Pancreas (tissue), 10 donors: ENCODE measurements at regions not wholly inside any gene's neighbourhood (a gene's known extent, or its start where the extent isn't known, plus 50 kb on each side); places are given as distances from the start of the nearest gene placed in this dataset.

Source experiments
- ATAC-seq, 4 donors: fragments of 200-7000 bp; cut with Tn5 transposase; one replicate each; pipeline versions ENCODE4 v1.8.0 to v1.9.1; 2020; ENCODE audit warnings: mild to moderate bottlenecking in 4 of 4, moderate library complexity in 4 of 4
- DNase-seq, 6 donors: peaks; one replicate each; pipeline ENCODE4 v3.0.0-alpha.2; 2020
- FAIRE-seq: peaks from 2 replicates; lab custom pipeline; 2012; peaks lifted over from hg19 to GRCh38; lab: Jason Lieb, UNC
- H3K27ac ChIP-seq, 4 donors: fragments of 200-600 bp; sonication (generic); 1 replicate in 3 of 4; 2 replicates in 1 of 4; pipeline versions ENCODE4 v1.5.0 to v1.8.0; 2020
- H3K27me3 ChIP-seq, 4 donors: fragments of 200-600 bp; one replicate each; pipeline ENCODE4 v1.8.0; 2021
- H3K36me3 ChIP-seq, 3 donors: fragments of 200-600 bp; sonication (generic) in 1 of 3; one replicate each; pipeline versions ENCODE4 v1.5.0 to v1.8.0; 2020 to 2021
- H3K4me1 ChIP-seq, 3 donors: fragments of 200-600 bp; one replicate each; pipeline ENCODE4 v1.8.0; 2021
- H3K4me3 ChIP-seq, 4 donors: fragments of 200-600 bp; sonication (generic) in 2 of 4; one replicate each; pipeline versions ENCODE4 v1.5.0 to v1.8.0; 2020 to 2021
- H3K9me3 ChIP-seq, 4 donors: fragments of 200-600 bp; one replicate each; pipeline ENCODE4 v1.8.0; 2021
- WGBS, 2 donors: extraction: QIAGEN DNeasy Blood & Tissue Kit; methylation state at CpG; one replicate each; pipeline ENCODE4 v1.1.7; 2013; 5-methylcytosine and 5-hydroxymethylcytosine counted together
- intact Hi-C, 3 donors: fragments of 100-400 bp; cut with DNase I; formaldehyde crosslinking; loops; one replicate each; pipeline versions ENCODE4 v1.11.1 to v1.14.2; 2022
- TF ChIP-seq, protein P1 (sequence below), 4 donors: fragments of 200-600 bp; sonication (generic) in 3 of 4; IDR thresholded peaks; one replicate each; pipeline versions ENCODE4 v1.5.0 to v1.8.0; 2021; ENCODE audit warnings: antibody characterized with exemption in 4 of 4
- donor health status: healthy with polysubstance abuse.
- donor health status: DM: no; HTN: no; CAD: no; lungs with moderate emphysema.
- donor health status: DM: no; HTN: no; CAD: no.
- donor health status: control.
- donor health status: control.
- donor health status: Bipolar disorder and iron deficiency.
- donor health status: DM: yes; HTN: yes; CAD: no.
- donor health status: DM: no; HTN: no; CAD: no.
- donor health status: DM: no; HTN: no; CAD: no.
- donor health status: DM: yes; HTN: yes; CAD: no.

DNA sequence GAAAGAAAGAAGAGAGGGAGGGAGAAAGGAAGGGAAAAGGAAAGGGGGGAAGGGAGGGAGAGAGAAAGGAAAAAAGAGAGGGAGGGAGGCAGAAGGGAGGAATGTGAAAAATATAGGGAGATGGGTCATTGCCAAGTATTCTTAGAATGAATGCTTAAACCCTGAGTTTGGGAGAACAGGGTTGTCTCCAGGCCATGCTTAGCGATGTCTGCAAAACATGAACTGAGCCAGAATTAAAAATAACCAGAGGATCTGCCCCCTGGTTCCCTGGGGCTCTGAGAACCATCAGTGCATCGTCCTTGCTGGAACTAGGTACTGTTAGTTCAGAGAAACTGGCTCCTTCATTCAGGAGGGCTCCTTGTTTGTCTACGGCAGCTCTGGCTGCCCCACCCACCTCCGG, 170.4 kb downstream of the IRX5 start:
- DNase-seq: no peak
- no peak for ATAC-seq
- no peak for FAIRE-seq
- Histone ChIP-seq H3K4me1 (no peaks in the 10 kb centered on the region), H3K27me3 (no peaks in the 10 kb centered on the region), H3K36me3 (no peaks in the 10 kb centered on the region), H3K9me3 (no peaks in the 10 kb centered on the region), H3K27ac (no peak overlapping the region), H3K4me3 (no peak overlapping the region)
- intact Hi-C loops: no loop called here
- TF ChIP-seq, protein P1, sequence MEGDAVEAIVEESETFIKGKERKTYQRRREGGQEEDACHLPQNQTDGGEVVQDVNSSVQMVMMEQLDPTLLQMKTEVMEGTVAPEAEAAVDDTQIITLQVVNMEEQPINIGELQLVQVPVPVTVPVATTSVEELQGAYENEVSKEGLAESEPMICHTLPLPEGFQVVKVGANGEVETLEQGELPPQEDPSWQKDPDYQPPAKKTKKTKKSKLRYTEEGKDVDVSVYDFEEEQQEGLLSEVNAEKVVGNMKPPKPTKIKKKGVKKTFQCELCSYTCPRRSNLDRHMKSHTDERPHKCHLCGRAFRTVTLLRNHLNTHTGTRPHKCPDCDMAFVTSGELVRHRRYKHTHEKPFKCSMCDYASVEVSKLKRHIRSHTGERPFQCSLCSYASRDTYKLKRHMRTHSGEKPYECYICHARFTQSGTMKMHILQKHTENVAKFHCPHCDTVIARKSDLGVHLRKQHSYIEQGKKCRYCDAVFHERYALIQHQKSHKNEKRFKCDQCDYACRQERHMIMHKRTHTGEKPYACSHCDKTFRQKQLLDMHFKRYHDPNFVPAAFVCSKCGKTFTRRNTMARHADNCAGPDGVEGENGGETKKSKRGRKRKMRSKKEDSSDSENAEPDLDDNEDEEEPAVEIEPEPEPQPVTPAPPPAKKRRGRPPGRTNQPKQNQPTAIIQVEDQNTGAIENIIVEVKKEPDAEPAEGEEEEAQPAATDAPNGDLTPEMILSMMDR (IDR thresholded peaks at IDR 0.05): no peak
- WGBS, 2 donors: 52 to 61% methylated on average over 4 of the region's 4 CpGs

DNA sequence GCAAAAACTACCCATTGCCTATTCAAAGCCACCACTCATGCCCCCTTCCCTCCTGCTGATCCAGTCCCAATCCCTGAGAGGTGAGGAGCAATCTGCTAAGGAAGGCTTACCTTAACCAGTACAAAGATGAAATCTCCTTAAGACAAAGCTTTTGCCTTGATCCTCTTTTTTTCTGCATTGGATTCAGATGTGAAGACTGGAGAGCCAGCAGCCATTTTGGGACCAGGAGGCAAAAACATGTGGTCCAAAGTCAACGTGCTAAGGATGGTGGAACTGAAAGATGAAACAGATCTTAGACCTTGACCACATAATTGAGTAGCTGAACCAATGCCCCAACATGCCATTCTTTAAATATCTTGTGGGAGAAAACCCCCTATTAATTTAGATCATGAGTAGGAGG, 171.4 kb downstream of the IRX5 start:
- Histone ChIP-seq H3K27ac (no peak overlapping the region), H3K27me3 (no peaks in the 10 kb centered on the region), H3K36me3 (no peaks in the 10 kb centered on the region), H3K4me3 (no peak overlapping the region), H3K4me1 (no peaks in the 10 kb centered on the region), H3K9me3 (no peaks in the 10 kb centered on the region)
- WGBS, 2 donors: 56 to 67% methylated on average over 1 of the region's 1 CpG
- FAIRE-seq (no peak), ATAC-seq (no peak), DNase-seq (no peak)
- intact Hi-C loops: no loop called here
- TF ChIP-seq, protein P1 (IDR thresholded peaks at IDR 0.05): no peak

DNA sequence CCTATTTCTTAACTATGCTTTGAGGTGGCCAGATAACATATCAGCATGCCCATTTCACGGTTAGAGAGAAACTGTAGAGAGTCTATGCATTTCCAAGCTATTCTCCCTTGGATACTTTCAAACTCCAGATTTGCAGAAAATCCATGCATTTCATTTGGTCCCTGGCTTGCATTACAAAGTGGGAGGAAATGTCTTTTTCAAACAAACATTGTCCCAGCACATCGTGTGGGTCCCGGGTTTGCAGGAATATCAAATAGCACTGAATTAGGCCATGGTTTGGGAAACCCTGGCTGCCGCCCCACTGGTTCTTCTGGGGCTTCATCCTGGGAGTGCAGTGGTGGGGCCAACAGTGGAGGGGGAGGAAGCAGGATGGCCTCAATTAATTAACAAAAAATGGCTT, 171.9 kb downstream of the IRX5 start:
- Histone ChIP-seq H3K27ac (no peak overlapping the region), H3K4me3 (no peak overlapping the region), H3K9me3 (no peaks in the 10 kb centered on the region), H3K4me1 (no peaks in the 10 kb centered on the region), H3K27me3 (no peaks in the 10 kb centered on the region), H3K36me3 (no peaks in the 10 kb centered on the region)
- TF ChIP-seq, protein P1 (IDR thresholded peaks at IDR 0.05): no peak
- ATAC-seq: no peak
- WGBS, 2 donors: 44 to 53% methylated on average over 4 of the region's 4 CpGs
- no peak for FAIRE-seq
- no peak for DNase-seq
- intact Hi-C loops: no loop called here

DNA sequence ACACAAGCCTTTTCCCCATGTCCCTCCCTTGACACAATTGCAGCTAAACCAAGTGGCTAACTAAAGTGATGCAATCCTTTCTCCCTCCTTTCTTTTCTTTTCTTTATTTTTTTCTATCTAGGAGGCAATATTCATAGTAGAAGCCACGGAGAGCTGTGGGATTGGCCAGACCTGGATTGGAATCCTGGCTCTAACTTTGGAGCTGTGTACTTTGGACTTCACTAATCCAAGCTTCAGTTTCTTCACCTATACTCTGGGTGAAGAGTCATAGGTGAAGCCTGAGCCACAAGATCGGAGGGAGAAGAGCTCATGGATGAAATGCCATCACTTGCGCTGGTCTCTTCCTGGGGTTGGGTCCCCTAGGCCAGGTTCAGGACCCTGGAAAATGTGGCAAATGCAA, 177.2 kb downstream of the IRX5 start:
- ATAC-seq (no peak), DNase-seq (no peak), FAIRE-seq (no peak)
- H3K27me3 ChIP-seq: no peaks in the 10 kb centered on the region
- TF ChIP-seq, protein P1 (IDR thresholded peaks at IDR 0.05): no peak
- no peak overlapping the region for H3K27ac ChIP-seq
- intact Hi-C loops: no loop called here
- no peaks in the 10 kb centered on the region for H3K36me3 ChIP-seq
- no peaks in the 10 kb centered on the region for H3K9me3 ChIP-seq
- WGBS, 2 donors: 61 to 64% methylated on average over 3 of the region's 3 CpGs
- no peaks in the 10 kb centered on the region for H3K4me1 ChIP-seq
- H3K4me3 ChIP-seq: no peak overlapping the region

DNA sequence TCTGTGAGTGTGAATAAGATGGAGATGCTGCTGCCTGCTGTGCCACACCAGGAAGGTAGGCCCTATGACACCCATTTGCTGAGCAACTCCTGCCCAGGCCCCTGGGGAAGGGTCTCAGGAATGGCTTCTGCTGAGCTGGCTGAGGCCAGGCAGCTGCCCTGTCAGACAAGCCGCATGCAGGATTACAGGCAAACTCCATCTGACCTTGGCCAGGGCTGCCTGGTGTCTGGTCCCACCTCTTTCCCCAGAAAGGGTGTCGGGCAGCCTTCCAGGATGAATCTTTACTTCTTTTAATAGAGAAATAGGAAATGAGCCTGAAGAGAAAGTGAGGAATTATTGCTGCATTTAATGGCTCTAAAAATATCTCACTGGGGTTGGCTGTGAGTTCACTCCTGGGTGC, 182.5 kb downstream of the IRX5 start:
- H3K4me3 ChIP-seq: no peak overlapping the region
- FAIRE-seq (no peak), ATAC-seq (no peak), DNase-seq (no peak)
- no peaks in the 10 kb centered on the region for H3K4me1 ChIP-seq
- no peak overlapping the region for H3K27ac ChIP-seq
- 61 to 66% methylated on average over 2 of the region's 2 CpGs for WGBS, 2 donors
- no peaks in the 10 kb centered on the region for H3K27me3 ChIP-seq
- H3K9me3 ChIP-seq: no peaks in the 10 kb centered on the region
- intact Hi-C loops: no loop called here
- no peaks in the 10 kb centered on the region for H3K36me3 ChIP-seq
- TF ChIP-seq, protein P1 (IDR thresholded peaks at IDR 0.05): no peak
